ENCODE measurements at regions not wholly inside any gene's neighbourhood (a gene's known extent, or its start where the extent isn't known, plus 50 kb on each side); places are given as distances from the start of the nearest gene placed in this dataset.

- TF ChIP-seq CTCF (IDR thresholded peaks at IDR 0.05) = no peak
Observed at GRCh38 chr3:144197582-144197981, 226.0 kb downstream of the DIPK2A start.

GRCh38 chr3:144200004-144200403 lies 228.4 kb downstream of the DIPK2A start:
- Histone ChIP-seq H3K27ac (no peak overlapping the region), H3K4me1 (no peaks in the 10 kb centered on the region), H3K27me3 (no peaks in the 10 kb centered on the region), H3K9me3 (peaks cover 0 to 10% of the 10 kb centered on the region in 2 donors), H3K4me3 (no peak overlapping the region), H3K36me3 (no peaks in the 10 kb centered on the region)
- DNase-seq = no peak
- intact Hi-C loops (cut with DNase I) = no loop called here
- TF ChIP-seq CTCF (IDR thresholded peaks at IDR 0.05) = no peak
- no peak for ATAC-seq

More at GRCh38 chr3:144197582-144197981, 226.0 kb downstream of the DIPK2A start:
- DNase-seq (peak in 1 of 4 donors; percentile 34), ATAC-seq (peak; percentile 84)
- Histone ChIP-seq H3K4me1 (no peaks in the 10 kb centered on the region), H3K27me3 (no peaks in the 10 kb centered on the region), H3K4me3 (no peak overlapping the region), H3K36me3 (no peaks in the 10 kb centered on the region), H3K27ac (no peak overlapping the region), H3K9me3 (peaks cover 0 to 28% of the 10 kb centered on the region in 2 donors)
- intact Hi-C loops (cut with DNase I) = no loop called here

- H3K36me3 ChIP-seq = no peaks in the 10 kb centered on the region
- H3K4me3 ChIP-seq = no peak overlapping the region
- peaks cover 0 to 5% of the 10 kb centered on the region in 2 donors for H3K9me3 ChIP-seq
- intact Hi-C loops (cut with DNase I) = no loop called here
- no peak overlapping the region for H3K27ac ChIP-seq
- no peak for DNase-seq
- no peaks in the 10 kb centered on the region for H3K4me1 ChIP-seq
- no peaks in the 10 kb centered on the region for H3K27me3 ChIP-seq
- no peak for TF ChIP-seq CTCF (IDR thresholded peaks at IDR 0.05)
- no peak for ATAC-seq
Observed at GRCh38 chr3:144200466-144200865, 228.8 kb downstream of the DIPK2A start.

GRCh38 chr3:144221761-144222160 lies 250.1 kb downstream of the DIPK2A start:
- H3K36me3 ChIP-seq = no peaks in the 10 kb centered on the region
- H3K4me1 ChIP-seq = no peaks in the 10 kb centered on the region
- ATAC-seq = no peak
- no peak overlapping the region for H3K4me3 ChIP-seq
- no peak overlapping the region for H3K27ac ChIP-seq
- no peaks in the 10 kb centered on the region for H3K27me3 ChIP-seq
- DNase-seq = no peak
- no peaks in the 10 kb centered on the region for H3K9me3 ChIP-seq
- TF ChIP-seq CTCF (IDR thresholded peaks at IDR 0.05) = no peak
- intact Hi-C loops (cut with DNase I) = no loop called here

GRCh38 chr3:144229330-144229729 lies 257.7 kb downstream of the DIPK2A start:
- no peak for TF ChIP-seq CTCF (IDR thresholded peaks at IDR 0.05)
- intact Hi-C loops (cut with DNase I) = no loop called here
- H3K4me1 ChIP-seq = no peaks in the 10 kb centered on the region
- no peaks in the 10 kb centered on the region for H3K27me3 ChIP-seq
- H3K4me3 ChIP-seq = no peak overlapping the region
- no peaks in the 10 kb centered on the region for H3K36me3 ChIP-seq
- no peak overlapping the region for H3K27ac ChIP-seq
- no peak for DNase-seq
- no peak for ATAC-seq
- H3K9me3 ChIP-seq = no peaks in the 10 kb centered on the region

Measured in left lung (tissue), 4 donors.